Smooth muscle cell (in vitro differentiated cells): ENCODE measurements at regions not wholly inside any gene's neighbourhood (a gene's known extent, or its start where the extent isn't known, plus 50 kb on each side); places are given as distances from the start of the nearest gene placed in this dataset.

Experiments
- DNase-seq: peaks from one replicate; lab custom pipeline; 2025; ENCODE audit not compliant: unreplicated experiment; lab: John Stamatoyannopoulos, UW
- H2AFZ ChIP-seq: fragments of 200-600 bp; sonication (generic); 2 replicates; pipeline ENCODE4 v1.6.0; 2016; ENCODE audit warnings: antibody characterized with exemption, low read depth, mild to moderate bottlenecking
- H3F3A ChIP-seq: fragments of 200-600 bp; sonication (generic); 2 replicates; pipeline ENCODE4 v1.6.0; 2017; ENCODE audit warnings: antibody characterized with exemption, low read depth
- H3K27ac ChIP-seq: fragments of 200-600 bp; sonication (generic); 2 replicates; pipeline ENCODE4 v1.5.1; 2016; ENCODE audit warnings: low read depth, mild to moderate bottlenecking
- H3K27me3 ChIP-seq: fragments of 200-600 bp; sonication (generic); 2 replicates; pipeline ENCODE4 v1.6.1; 2016; ENCODE audit warnings: low read depth, mild to moderate bottlenecking
- H3K36me3 ChIP-seq: fragments of 200-600 bp; sonication (generic); 2 replicates; pipeline ENCODE4 v1.5.1; 2016; ENCODE audit warnings: low read depth
- H3K4me1 ChIP-seq: fragments of 200-600 bp; sonication (generic); 2 replicates; pipeline ENCODE4 v1.5.1; 2016; ENCODE audit warnings: low read depth
- H3K4me2 ChIP-seq: fragments of 200-600 bp; sonication (generic); 2 replicates; pipeline ENCODE4 v1.6.0; 2016; ENCODE audit warnings: mild to moderate bottlenecking
- H3K4me3 ChIP-seq: fragments of 200-600 bp; sonication (generic); 2 replicates; pipeline ENCODE4 v1.5.1; 2016; ENCODE audit warnings: mild to moderate bottlenecking
- H3K79me2 ChIP-seq: fragments of 200-600 bp; sonication (generic); 2 replicates; pipeline ENCODE4 v1.6.0; 2016; ENCODE audit warnings: low read depth, mild to moderate bottlenecking
- H3K9ac ChIP-seq: fragments of 200-600 bp; sonication (generic); 2 replicates; pipeline ENCODE4 v1.6.0; 2016; ENCODE audit warnings: low read depth
- H3K9me3 ChIP-seq: fragments of 200-600 bp; sonication (generic); replicated peaks from 2 replicates; pipeline ENCODE4 v1.5.1; 2016; ENCODE audit warnings: low read depth
- H4K20me1 ChIP-seq: fragments of 200-600 bp; sonication (generic); 2 replicates; pipeline ENCODE4 v1.6.0; 2016; ENCODE audit warnings: low read depth
- WGBS: methylation state at CpG from one replicate; pipeline ENCODE4 v1.1.7; 2016; ENCODE audit warnings: low lambda C conversion rate; 5-methylcytosine and 5-hydroxymethylcytosine counted together
- TF ChIP-seq, protein P1 (sequence below): fragments of 200-600 bp; sonication (generic); IDR thresholded peaks from 2 replicates; pipeline ENCODE4 v1.5.1; 2017; ENCODE audit warnings: borderline replicate concordance, mild to moderate bottlenecking, antibody characterized with exemption; ENCODE audit not compliant: insufficient read depth, poor library complexity, severe bottlenecking

DNA sequence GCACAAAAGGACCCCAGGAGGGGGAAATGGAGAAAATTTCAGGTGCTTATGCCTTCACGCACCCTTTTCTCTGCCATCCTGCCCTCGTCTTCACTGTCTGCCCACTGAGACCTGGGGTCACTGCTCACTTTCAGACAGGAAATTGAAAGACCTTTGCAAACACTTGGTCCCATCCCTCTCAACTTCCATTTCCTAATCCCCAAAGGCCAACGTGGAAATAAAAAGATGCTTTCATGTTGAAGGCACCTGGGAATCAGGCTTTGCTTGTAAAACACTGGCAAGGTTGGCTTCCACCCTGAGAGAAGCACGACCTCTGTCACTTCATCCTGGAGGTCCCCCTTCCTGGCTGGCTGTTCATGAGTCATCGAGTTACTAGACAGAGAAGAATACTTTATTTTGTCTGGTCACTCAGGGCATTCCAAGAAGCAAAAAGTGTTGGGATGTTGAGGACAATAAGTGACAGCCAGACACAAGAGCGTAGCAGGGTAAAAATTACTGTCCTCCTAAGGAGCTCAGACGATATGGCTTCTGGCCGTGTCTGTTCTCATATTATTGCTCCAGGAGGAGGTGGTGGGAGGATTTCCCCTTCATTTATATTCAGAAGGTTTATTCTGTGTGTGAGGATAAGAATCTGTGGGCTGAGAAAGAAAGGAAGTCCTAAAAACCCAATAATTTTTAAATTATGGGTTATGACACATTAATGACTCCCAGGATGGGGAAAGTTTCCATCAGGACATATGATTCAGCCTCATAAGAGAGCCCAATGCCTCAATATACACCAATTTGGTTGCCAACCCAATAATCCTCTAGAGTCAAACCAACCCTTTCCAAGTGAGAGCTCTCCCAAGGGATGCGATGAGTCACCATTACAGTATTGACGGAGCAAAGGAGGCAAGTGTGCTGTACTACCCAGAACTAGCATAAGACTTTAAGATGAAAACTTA is 409.0 kb downstream of the COG6 start:
- no peaks in the 10 kb centered on the region for H3K79me2 ChIP-seq
- H3K9ac ChIP-seq, result peak overlapping the region; percentile 39
- TF ChIP-seq, protein P1, sequence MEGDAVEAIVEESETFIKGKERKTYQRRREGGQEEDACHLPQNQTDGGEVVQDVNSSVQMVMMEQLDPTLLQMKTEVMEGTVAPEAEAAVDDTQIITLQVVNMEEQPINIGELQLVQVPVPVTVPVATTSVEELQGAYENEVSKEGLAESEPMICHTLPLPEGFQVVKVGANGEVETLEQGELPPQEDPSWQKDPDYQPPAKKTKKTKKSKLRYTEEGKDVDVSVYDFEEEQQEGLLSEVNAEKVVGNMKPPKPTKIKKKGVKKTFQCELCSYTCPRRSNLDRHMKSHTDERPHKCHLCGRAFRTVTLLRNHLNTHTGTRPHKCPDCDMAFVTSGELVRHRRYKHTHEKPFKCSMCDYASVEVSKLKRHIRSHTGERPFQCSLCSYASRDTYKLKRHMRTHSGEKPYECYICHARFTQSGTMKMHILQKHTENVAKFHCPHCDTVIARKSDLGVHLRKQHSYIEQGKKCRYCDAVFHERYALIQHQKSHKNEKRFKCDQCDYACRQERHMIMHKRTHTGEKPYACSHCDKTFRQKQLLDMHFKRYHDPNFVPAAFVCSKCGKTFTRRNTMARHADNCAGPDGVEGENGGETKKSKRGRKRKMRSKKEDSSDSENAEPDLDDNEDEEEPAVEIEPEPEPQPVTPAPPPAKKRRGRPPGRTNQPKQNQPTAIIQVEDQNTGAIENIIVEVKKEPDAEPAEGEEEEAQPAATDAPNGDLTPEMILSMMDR, result no peak
- H3F3A ChIP-seq, result peaks cover 5% of the 10 kb centered on the region
- no peak overlapping the region for H3K4me3 ChIP-seq
- H3K4me2 ChIP-seq, result peak overlapping the region; percentile 64
- peak overlapping the region; percentile 80 for H3K27ac ChIP-seq
- no peaks in the 10 kb centered on the region for H3K36me3 ChIP-seq
- no peak overlapping the region for H2AFZ ChIP-seq
- H3K27me3 ChIP-seq, result no peaks in the 10 kb centered on the region
- WGBS, result 45% methylated on average over 10 of the region's 10 CpGs
- H3K9me3 ChIP-seq, result no peaks in the 10 kb centered on the region
- DNase-seq, result no peak
- H4K20me1 ChIP-seq, result no peaks in the 10 kb centered on the region
- peaks cover 7% of the 10 kb centered on the region for H3K4me1 ChIP-seq

DNA sequence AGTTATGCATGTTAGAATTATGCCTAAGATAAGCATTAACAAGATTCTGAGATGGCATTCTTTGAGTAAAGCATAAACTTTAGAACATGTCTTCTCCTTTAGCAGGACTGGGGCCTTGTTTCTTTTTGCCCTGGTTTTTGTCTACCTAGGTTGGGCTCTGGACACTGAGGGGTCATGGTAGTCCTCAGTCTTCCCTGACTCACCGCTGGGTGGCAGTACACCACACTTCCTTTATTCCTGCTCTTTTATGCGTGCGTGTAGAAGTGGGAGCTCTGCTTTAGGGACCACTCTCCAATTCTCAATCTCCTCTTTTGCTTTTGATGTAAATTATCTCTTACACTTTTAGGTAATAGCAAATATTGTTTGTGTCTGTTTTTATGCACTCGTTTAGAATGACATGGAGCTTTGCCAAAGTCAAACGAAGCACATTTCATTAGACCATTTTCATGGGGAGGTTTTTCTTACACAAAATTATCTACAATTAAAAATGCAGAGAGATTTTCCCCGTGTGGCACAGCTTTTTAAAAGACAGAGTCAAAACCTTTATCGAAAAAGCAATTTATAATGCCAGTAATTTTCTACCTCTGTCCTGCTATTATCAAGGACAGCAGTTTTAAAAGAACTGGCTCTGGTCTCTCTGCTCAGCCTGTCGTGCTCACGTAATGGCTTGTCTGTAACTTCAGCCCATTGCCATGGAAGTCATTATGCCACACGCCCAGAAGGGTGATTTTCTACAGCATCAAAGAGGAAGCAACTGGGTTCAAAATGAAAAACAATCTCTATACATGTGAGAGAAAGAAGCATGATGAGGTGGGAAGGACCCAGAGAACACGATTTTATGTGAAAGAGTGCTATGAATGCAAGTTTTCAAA is 413.9 kb downstream of the COG6 start:
- no peaks in the 10 kb centered on the region for H3K36me3 ChIP-seq
- peak overlapping the region; percentile 28 for H2AFZ ChIP-seq
- no peaks in the 10 kb centered on the region for H4K20me1 ChIP-seq
- TF ChIP-seq, protein P1, result peak; percentile 78
- peak overlapping the region; percentile 44 for H3K4me2 ChIP-seq
- H3F3A ChIP-seq, result peaks cover 7% of the 10 kb centered on the region
- no peaks in the 10 kb centered on the region for H3K9me3 ChIP-seq
- H3K9ac ChIP-seq, result no peak overlapping the region
- no peak overlapping the region for H3K27ac ChIP-seq
- H3K27me3 ChIP-seq, result no peaks in the 10 kb centered on the region
- 31% methylated on average over 11 of the region's 11 CpGs for WGBS
- no peak overlapping the region for H3K4me3 ChIP-seq
- H3K79me2 ChIP-seq, result no peaks in the 10 kb centered on the region
- DNase-seq, result peak; percentile 7
- peaks cover 11% of the 10 kb centered on the region for H3K4me1 ChIP-seq

DNA sequence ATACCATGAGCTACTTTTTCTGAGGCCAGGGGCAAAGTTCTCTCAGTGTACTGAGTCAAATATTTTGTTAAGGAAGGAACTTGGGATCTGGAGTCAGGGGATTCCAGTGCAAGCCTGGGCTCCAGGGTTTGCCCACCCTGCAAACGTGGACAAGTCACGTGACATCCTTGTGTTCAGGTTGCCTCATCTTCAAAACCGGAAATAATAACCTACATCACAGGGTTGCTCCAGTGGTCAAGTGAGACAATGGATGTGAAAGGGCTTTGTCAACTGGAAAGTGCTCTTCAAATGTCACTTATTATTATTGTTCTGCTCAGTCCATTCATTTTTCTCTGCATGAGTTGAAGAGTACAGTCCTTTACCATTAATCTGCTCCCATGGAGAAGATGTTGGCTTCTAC is 414.9 kb downstream of the COG6 start:
- H3K4me2 ChIP-seq, result no peak overlapping the region
- H3K27ac ChIP-seq, result no peak overlapping the region
- TF ChIP-seq, protein P1, result no peak
- no peaks in the 10 kb centered on the region for H3K36me3 ChIP-seq
- H4K20me1 ChIP-seq, result no peaks in the 10 kb centered on the region
- peaks cover 8% of the 10 kb centered on the region for H3K4me1 ChIP-seq
- no peak overlapping the region for H2AFZ ChIP-seq
- no peak for DNase-seq
- H3K9me3 ChIP-seq, result no peaks in the 10 kb centered on the region
- H3F3A ChIP-seq, result peaks cover 5% of the 10 kb centered on the region
- WGBS, result 92% methylated on average over 3 of the region's 3 CpGs
- no peak overlapping the region for H3K4me3 ChIP-seq
- no peak overlapping the region for H3K9ac ChIP-seq
- no peaks in the 10 kb centered on the region for H3K79me2 ChIP-seq
- H3K27me3 ChIP-seq, result no peaks in the 10 kb centered on the region
